NCI-H524 treated with DMSO at 0.1 percent for 48 hours (cell line): ENCODE measurements at regions not wholly inside any gene's neighbourhood (a gene's known extent, or its start where the extent isn't known, plus 50 kb on each side); places are given as distances from the start of the nearest gene placed in this dataset.

Source experiments
- DNase-seq: peaks from one replicate; lab custom pipeline; 2025; lab: John Stamatoyannopoulos, UW

DNA sequence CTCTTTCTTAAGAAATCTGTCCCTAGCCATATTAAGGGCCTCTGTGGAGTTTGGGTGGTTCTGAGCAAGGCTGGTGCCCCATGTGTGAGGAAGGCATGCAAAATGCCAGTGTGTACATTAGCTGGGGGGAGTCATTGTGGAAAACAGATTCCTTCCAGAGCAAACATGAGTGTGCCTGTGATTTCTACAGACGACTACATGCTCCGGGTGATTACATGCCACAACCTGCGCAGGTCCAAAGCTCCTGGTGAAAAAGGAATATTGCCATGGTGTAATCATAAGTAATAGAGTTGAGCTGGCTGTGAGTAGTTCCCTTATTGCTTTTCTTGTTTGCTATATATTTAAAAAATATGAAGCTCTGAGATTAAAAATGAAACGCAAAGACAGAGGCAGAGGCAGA, 102.1 kb downstream of the ACER2 start:
- DNase-seq: no peak
